ENCODE measurements at regions not wholly inside any gene's neighbourhood (a gene's known extent, or its start where the extent isn't known, plus 50 kb on each side); places are given as distances from the start of the nearest gene placed in this dataset.

DNA sequence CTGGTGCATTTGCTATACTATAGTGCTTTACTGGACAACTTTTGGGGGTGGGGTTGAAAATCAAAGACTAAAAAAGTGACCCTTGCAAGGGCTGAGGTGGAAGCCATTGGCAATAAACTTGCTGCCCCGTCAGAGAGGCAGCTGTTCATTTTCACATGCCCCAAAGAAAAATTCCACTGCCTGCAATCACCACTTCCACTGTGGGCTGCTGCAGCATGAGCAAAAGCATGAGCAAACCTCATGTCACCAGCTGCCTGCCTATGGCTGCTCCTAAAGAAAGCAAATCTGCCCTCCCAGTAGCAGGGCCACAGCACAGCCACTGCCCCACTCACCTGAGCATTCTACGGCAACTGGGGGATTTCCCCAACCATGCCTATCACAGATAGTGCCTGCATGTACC, 290.0 kb downstream of the PAX1 start:
- Histone ChIP-seq H3K4me1 (replicated peaks in 1 of 2) (no peaks in the 10 kb centered on the region), H3K9me3 (replicated peaks in 1 of 3) (no peaks in the 10 kb centered on the region), H3K36me3 (replicated peaks in 1 of 2) (no peaks in the 10 kb centered on the region), H3K4me3 (no peak overlapping the region), H3K27me3 (no peaks in the 10 kb centered on the region), H3K27ac (no peak overlapping the region)
- intact Hi-C loops (cut with DNase I) = no loop called here
- TF ChIP-seq CTCF (IDR thresholded peaks at IDR 0.05) (no peak), POLR2A (IDR thresholded peaks at IDR 0.05) (no peak)
- WGBS, 4 donors = 40 to 79% (median 71%) methylated on average over 1 to 2 of the region's 2 CpGs
- no peak for DNase-seq

- H3K27me3 ChIP-seq = no peaks in the 10 kb centered on the region
- 61 to 86% (median 80%) methylated on average over 2 of the region's 2 CpGs for WGBS, 4 donors
- no peak for TF ChIP-seq CTCF (IDR thresholded peaks at IDR 0.05)
- TF ChIP-seq POLR2A (IDR thresholded peaks at IDR 0.05) = no peak
- DNase-seq = no peak
- H3K4me3 ChIP-seq = no peak overlapping the region
- no peak overlapping the region for H3K27ac ChIP-seq
- intact Hi-C loops (cut with DNase I) = no loop called here
- no peaks in the 10 kb centered on the region for H3K9me3 ChIP-seq (replicated peaks in 1 of 3)
- no peaks in the 10 kb centered on the region for H3K4me1 ChIP-seq (replicated peaks in 1 of 2)
- H3K36me3 ChIP-seq (replicated peaks in 1 of 2) = no peaks in the 10 kb centered on the region
These were observed 288.7 kb downstream of the PAX1 start for GRCh38 chr20:21994203-21994602.

GRCh38 chr20:21982559-21982958, 277.1 kb downstream of the PAX1 start:
- intact Hi-C loops (cut with DNase I) = no loop called here
- Histone ChIP-seq H3K27me3 (no peaks in the 10 kb centered on the region), H3K9me3 (replicated peaks in 1 of 3) (no peaks in the 10 kb centered on the region), H3K27ac (no peak overlapping the region), H3K36me3 (replicated peaks in 1 of 2) (no peaks in the 10 kb centered on the region), H3K4me3 (no peak overlapping the region), H3K4me1 (replicated peaks in 1 of 2) (no peaks in the 10 kb centered on the region)
- TF ChIP-seq CTCF (IDR thresholded peaks at IDR 0.05) (no peak), POLR2A (IDR thresholded peaks at IDR 0.05) (no peak)
- 60 to 78% (median 68%) methylated on average over 3 of the region's 3 CpGs for WGBS, 4 donors
- DNase-seq = no peak

GRCh38 chr20:21981597-21982344, 276.3 kb downstream of the PAX1 start:
- 34 to 44% (median 38%) methylated on average over 6 of the region's 6 CpGs for WGBS, 4 donors
- intact Hi-C loops (cut with DNase I) = no loop called here
- TF ChIP-seq POLR2A (IDR thresholded peaks at IDR 0.05) (no peak), CTCF (IDR thresholded peaks at IDR 0.05) (no peak)

More at GRCh38 chr20:21981597-21982344, 276.3 kb downstream of the PAX1 start:
- DNase-seq = peak in 2 of 7 donors; percentile 2 to 9
- no peak overlapping the region for H3K27ac ChIP-seq
- no peaks in the 10 kb centered on the region for H3K4me1 ChIP-seq (replicated peaks in 1 of 2)
- no peaks in the 10 kb centered on the region for H3K36me3 ChIP-seq (replicated peaks in 1 of 2)
- H3K27me3 ChIP-seq = no peaks in the 10 kb centered on the region
- no peaks in the 10 kb centered on the region for H3K9me3 ChIP-seq (replicated peaks in 1 of 3)
- no peak overlapping the region for H3K4me3 ChIP-seq
